Stimulated activated naive CD8-positive, alpha-beta T cell treated with anti-CD3 and anti-CD28 coated beads, Interleukin-15, Interleukin-2, amounts not matched to agents 100 U/mL and 50 U/mL, for 24 hours (primary cell): ENCODE measurements at regions not wholly inside any gene's neighbourhood (a gene's known extent, or its start where the extent isn't known, plus 50 kb on each side); places are given as distances from the start of the nearest gene placed in this dataset.
"Not testable (repeated sequence)": the region's sequence is repeated elsewhere in the genome, so short reads cannot be mapped to it uniquely, and the experiment has no call there.

Experiments used
- ATAC-seq: fragments of 150-1000 bp; cut with Tn5 transposase; one replicate; pipeline ENCODE4 v1.10.0; 2021
- DNase-seq: peaks from one replicate; pipeline ENCODE4 v3.0.0; 2021

DNA sequence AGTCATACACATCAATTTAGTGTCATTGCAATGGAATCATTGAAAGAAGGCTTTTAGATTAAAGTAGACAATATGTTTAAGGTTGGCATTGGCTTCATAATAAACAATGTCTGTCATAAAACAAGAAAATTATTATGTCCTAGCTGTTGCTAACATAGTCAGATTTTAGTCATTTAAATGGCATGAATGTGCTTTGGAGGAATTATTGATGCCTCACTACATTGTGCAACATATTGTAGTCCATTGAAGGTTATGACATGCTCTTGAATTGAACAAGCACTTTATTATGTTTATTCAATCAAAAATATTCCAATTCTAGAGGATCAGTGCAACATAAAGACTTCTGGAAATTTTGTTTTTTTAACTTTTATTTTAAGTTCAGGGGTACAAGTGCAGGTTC lies 489.8 kb upstream of the AMOT start:
- DNase-seq: no peak

DNA sequence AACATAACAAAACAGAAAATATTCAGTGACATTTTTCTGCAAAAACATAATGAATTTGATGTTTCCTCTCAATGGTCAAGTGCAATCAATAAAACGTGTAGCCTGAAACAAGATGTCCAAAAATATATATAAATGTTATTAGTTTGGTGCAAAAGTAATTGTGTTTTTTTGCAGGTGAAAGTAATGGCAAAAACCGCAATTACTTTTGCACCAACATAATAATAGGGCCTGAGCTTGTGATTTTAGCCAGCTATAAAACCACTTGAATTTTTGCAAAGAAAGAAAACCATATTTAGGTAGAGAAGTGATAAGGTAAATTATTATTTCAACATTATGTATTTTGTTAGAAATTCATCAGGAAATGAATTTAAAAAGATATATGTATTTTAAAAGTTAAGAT lies 475.3 kb upstream of the AMOT start:
- DNase-seq: no peak

More for the DNA sequence above, 489.8 kb upstream of the AMOT start:
- no peak for ATAC-seq

DNA sequence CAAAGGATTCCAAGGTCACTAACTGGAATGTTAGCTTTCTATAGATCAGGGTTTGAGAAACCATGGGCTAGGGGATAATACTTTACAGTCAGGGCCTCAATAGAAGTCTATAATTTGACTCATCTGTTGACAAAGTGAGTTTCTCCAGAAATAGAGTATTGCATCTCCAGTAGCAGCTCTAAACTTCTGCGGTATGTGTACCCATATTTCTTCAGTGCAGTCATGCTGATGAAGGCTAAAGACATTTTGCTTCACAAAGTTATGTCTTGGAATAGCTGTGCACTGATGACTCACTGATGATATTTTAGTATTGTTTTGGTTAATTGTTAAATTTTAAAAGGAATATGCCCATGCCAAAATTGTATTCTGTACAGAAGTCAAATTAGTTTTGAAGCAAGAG lies 464.9 kb upstream of the AMOT start:
- ATAC-seq: no peak
- DNase-seq: no peak

More for the DNA sequence above, 475.3 kb upstream of the AMOT start:
- ATAC-seq: no peak

DNA sequence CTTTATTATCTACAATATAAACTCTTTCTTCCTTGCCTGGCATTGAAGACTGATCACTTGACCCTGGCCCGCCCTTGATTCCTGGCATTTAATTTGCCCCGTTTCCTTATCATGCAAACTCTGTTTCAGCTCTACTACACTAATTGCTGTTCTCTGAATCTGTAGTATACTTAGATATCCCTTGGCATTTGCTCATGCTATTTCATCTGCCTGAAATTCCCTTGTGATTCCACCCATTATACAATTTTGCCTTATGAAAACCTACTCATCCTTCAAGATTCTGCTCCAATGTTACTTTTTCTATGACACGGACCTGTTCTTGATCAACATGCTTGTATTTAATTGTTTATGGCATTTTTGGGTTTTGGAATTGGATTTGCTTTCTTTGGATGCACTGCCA lies 459.9 kb upstream of the AMOT start:
- ATAC-seq: no peak

DNA sequence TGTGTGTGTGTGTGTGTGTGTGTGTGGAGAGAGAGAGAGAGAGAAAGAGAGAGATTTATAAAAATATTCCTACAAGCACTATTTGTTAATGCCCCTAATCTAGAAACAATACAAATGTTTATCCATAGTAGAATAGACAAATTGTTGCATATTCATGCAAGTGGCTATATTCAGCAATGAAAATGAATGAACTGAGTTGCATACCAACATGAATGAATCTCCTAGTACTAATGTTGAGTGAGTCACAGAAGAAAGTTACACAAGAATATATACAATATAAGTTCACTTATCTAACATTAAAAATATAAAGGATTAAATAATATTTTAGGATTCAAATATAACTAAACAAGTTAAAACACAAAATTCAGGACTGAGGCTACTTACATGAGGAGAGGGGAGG lies 456.8 kb upstream of the AMOT start:
- DNase-seq: no peak
- ATAC-seq: no peak

More for the DNA sequence above, 459.9 kb upstream of the AMOT start:
- DNase-seq: no peak

DNA sequence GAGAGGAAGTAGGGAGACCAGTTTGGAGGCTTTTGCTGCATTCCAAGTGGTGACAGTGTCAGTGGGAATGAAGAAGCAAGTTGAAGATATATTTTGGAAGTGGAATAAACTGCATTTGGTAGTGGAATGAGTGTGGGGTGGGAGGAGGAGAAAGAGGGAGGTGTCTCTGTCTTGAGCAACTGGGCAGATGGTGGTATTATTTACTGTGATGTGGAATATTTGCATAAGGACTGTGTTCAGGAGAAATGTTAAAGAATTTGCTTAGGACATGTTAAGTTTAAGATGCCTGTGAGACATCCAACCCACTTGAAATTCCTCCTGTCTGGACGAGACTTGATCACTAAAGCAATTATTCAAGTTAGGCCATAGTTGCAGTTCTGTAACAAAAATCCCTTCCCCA lies 448.9 kb upstream of the AMOT start:
- ATAC-seq (no peak), DNase-seq (no peak)

DNA sequence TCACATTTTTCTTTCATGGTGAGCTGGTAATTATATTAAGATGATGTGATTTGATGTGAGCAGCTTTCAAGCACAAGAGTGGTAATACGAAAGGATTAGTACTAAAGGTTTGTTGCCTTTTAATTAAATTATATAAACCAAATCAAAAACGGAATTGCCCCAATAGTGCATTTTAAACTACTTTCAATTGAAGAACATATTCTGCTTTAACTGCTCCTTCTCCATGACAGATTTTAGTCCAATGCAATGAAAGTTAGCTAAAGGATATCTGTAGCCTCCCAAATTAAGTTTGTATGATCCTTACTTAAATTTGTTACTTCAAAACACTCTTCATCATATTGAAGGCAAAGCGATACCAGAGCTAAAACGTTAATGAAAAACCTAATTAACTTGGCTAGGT lies 447.1 kb upstream of the AMOT start:
- ATAC-seq (no peak), DNase-seq (no peak)

DNA sequence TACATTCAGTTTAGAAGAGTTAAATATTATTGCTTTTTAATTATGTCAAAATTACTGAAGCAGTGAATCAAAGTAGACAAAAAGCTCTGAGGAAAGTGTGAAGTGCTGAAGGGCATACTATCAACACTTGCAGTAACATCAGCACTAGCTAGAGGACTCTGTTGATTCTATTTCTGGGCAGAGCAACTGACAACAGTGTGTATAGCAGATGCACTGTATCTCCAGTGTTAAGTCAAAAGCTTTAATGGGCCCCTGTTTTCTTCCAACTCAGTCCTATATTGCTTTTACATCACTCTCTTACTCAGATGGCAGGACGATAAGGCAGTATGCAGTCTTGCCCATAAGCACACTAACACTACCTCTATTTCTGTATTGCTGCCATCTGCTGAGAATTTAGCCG lies 435.2 kb upstream of the AMOT start:
- ATAC-seq (no peak), DNase-seq (no peak)

DNA sequence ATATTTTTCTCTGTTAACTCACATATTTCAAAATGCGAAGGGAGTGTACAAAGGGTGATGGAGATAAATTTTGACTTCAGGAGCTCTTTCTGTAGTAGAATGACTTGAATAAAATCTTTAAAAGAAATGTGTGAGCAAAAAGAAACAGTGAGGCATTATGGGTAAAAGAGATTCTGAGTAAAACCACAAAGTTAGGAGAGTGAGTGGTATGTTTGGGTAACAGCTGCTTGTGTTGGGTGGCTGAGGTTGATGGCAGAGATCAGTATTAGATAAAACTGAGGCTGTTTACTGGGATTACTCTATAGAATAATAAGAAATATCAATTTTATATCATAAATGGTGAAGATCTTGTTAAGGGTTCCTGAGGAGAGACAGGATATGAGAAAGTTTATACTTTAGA lies 434.2 kb upstream of the AMOT start:
- ATAC-seq: no peak

DNA sequence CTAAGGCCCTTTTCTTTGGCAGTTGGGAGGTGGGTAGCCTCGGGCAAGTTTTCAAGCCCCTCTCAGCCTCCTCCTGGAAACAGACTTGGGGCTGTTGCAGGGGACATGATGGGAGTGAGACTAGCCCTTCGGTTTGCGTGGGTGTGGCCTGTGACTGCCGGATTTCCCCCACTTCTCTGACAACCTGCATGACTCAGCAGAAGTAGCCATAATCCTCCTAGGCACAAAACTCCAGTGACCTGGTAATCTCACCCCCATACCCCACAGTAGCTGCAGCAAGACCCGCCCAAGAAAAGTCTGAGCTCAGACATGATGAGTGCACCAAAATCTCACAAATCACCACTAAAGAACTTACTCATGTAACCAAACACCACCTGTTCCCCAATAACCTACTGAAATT lies 433.7 kb upstream of the AMOT start:
- ATAC-seq (no peak), DNase-seq (no peak)

More for the DNA sequence above, 434.2 kb upstream of the AMOT start:
- DNase-seq: no peak

DNA sequence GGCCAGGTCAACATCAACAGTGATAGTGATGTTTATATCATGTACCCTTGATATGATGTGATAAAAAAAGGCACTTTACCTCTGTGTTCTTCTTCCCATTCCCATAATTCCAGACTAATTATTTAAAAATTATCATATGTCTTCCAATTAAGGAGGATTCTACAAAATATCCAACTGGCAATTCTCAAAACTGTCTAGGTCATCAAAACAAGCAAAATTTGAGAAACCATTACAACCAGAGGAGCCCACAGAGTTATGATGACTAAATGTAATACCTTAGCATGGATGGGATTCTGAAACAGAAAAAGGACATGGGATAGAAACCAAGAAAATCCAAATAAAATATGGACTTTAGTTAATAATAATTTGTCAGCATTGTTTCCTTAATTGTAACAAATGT lies 428.6 kb upstream of the AMOT start:
- ATAC-seq (no peak), DNase-seq (no peak)

DNA sequence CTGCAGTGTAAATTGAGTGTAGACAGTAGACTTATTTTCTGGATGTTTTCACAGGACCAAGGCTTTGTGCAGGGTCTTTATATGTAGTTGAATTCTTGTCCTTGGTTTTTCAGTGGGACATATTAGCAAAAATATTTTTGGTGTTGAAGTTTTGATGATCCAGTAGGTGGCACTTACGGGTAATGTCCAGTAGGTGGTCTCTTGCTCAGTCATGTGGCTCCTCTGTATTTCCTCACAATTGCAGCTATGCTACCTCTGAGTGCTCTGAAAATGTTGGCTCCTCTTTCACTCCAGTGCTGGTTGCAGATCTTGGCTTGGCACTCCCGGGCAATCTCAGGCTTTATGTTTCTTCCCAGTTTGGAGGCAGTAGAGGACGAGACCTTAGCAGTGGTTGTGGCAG lies 419.8 kb upstream of the AMOT start:
- DNase-seq (no peak), ATAC-seq (no peak)

DNA sequence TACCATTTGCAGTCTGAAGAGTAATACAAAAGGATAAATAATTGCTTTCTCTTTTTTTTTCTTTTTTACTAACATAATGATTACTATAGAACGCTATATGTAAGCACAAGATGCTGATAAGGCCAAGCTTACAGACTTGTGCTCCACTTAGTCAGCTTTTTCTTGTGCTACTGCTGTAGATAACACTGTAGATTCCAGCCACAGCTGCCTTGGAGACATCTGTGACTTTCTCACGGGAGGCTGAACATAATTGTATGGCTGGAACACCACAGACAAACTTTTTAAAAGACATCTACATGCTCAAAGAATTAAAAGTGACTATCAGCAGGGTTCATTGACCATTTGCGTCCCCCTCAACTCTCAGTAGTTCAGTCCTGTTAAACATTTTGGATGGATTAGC lies 381.7 kb upstream of the AMOT start:
- DNase-seq: no peak
- no peak for ATAC-seq

DNA sequence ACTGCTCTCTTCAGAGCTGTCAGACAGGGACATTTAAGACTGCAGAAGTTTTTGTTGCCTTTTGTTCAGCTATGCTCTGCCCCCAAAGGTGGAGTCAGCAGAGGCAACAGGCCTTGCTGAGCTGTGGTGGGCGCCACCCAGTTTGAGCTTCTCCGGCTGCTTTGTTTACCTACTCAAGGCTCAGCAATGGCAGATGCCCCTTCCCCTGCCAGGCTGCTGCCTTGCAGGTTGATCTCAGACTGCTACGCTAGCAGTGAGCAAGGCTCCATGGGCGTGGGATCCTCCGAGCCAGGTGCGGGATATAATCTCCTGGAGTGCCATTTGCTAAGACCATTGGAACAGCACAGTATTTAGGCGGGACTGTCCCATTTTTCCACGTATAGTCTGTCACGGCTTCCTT lies 371.4 kb upstream of the AMOT start:
- DNase-seq: no peak
- no peak for ATAC-seq

DNA sequence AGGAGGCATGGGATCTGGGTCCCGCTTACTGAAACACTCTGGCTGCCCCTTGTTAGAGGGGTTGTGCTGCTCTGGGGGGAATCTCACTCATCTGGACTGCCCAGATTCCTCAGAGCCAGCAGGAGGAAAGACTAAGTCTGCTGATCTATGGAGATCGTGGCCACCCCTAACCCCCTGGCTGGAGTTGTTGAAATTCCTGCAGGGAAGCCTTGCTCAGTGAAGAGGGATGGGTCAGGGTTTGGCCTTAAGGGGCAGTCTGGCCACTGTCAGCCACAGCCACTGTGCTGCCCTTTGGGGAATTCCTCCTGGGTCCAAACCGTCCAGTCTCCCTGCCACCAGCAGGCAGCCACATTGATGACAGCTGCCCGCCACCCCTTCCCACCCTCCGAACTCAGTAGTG lies 362.0 kb upstream of the AMOT start:
- DNase-seq (no peak), ATAC-seq (no peak)

DNA sequence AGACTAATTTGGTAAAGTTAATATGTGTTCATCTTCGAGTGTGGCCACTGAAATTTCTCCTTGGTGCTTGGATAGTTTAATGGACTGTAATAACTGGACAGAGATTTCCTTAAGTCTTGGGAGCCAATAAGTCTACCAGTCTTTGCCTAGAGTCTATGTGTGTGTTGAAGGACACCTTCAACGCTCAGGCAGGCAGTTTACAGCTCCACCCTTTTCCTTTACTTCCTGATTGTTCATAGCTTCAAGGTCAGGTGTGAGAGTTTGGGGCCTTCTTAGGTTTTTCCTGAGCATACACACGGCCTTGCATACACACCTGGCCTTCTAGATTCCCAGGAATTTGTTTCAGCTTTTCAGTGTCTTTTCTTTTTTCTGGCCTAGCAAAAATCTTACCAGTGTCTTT lies 355.3 kb upstream of the AMOT start:
- no peak for DNase-seq
- no peak for ATAC-seq

DNA sequence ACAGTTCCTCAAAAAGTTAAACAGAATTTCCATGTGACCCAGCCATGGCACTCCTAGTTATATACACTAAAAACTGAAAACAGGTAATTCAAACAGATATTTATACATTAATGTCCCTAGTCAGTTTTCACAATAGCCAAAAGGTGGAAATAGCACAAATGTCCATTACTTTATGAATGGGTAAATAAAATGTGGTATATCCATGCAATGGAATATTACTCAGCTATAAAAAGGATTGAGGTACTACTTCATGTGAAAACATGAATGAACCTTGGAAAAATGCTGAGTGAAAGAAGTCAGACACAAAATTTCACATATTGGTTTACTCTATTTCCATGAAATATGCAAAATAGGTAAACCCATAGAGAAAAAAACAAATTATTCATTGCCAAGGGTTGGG lies 351.8 kb upstream of the AMOT start:
- ATAC-seq (no peak), DNase-seq (no peak)

DNA sequence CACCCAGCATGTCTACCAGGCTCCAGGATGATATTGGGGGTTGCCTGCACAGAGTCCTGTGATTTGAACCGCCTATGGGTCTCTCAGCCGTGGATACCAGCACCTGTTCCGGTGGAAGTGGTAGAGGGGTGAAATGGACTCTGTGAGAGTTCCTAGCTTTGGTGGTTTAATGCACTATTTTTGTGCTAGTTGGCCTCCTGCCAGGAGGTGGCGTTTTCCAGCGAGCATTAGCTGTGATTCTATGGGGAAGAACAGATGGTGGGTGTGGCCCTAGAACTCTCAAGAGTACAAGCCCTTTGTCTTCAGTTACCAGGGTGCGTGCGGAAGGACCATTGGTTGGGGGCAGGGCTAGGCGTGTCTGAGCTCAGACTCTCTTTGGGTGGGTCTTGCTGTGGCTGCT lies 316.9 kb upstream of the AMOT start:
- no peak for ATAC-seq
- DNase-seq: no peak

DNA sequence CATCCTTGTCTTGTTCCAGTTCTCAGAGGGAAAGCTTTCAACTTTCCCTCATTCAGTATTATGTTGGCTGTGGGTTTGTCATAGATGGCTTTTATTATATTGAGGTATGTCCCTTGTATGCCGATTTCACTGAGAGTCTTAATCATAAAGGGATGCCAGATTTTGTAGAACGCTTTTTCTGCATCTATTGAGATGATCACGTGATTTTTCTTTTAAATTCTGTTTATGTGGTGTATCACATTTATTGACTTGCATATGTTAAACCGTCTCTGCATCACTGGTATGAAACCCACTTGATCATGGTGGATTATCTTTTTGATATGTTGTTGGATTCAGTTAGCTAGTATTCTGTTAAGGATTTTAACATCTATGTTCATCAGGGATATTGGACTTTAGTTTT lies 313.7 kb upstream of the AMOT start:
- ATAC-seq, DNase-seq: not testable (repeated sequence)

DNA sequence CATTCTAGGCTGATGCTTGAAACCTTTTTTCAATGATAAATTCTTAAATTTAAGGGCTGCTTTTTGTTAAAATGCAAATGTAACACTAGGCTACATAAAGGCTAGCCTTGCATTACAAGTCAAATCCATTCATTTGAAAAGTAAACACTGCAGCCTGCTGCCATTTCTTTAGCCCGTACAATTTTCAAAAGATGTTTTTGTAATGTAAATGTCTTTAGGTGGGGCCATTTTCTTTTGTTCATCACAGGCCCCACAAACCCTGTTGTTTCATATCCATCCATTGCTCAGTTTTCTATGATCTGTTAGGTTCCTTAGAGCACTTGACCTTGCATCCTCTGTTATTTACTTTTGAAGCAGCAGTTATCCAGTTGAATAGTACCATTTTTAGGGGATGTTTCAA lies 296.2 kb upstream of the AMOT start:
- no peak for ATAC-seq
- no peak for DNase-seq

DNA sequence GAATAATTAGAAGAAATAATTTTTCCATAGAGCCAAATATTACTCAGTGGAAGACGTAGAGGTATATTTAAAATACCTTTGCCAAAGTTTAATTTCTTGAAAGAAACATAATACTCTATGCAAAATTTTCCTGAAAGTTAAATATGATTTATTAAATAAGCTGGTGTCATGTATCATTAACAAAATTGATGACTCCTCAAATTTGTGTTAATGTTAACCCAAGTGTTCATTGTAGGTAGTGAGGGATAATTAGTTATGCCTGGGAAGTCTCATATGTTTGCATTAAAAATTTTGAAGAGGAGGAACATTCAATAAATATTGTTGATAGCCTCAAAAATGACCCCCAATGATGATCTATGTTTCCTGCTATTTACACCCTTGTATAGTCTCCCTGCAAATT lies 292.7 kb upstream of the AMOT start:
- no peak for ATAC-seq

DNA sequence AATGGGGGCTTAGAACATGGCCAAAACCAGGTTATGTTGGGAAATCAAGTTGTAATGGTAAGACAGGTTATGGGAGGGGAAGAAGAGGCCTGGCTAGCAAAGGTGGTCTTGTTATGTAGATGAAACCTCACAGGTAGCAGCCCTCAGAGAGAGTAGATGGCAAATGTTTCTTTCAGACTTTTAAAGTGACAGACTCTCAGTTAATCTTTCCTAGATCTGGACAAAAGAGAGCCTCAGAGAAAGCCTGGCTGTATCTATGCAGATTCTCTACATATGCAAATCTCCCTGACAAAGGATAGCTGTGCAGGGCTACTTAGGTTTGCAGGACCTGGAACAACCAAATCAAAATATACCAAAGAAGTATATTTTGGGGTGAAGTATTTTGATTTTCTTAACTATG lies 284.1 kb upstream of the AMOT start:
- no peak for ATAC-seq
- DNase-seq: no peak

More for the DNA sequence above, 292.7 kb upstream of the AMOT start:
- DNase-seq: no peak

DNA sequence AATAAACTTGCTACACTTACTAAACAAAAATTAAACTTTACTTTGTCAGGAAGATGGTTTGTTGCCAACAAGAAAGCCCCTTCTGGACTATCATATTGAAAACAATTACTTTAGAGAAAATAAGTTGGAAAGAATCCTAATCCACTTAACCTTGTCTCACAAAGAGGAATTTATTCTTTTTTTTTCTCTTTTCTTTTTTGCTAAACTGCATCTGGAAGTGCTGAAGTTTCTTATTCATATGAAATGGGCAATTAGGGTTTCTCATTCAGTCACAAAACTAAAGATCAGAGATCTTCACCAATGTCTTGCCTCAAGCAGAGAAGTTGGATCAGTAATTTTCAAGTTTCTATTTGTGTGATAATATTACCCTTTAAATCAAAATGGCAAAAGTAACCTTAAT lies 234.9 kb upstream of the AMOT start:
- DNase-seq (no peak), ATAC-seq (no peak)

DNA sequence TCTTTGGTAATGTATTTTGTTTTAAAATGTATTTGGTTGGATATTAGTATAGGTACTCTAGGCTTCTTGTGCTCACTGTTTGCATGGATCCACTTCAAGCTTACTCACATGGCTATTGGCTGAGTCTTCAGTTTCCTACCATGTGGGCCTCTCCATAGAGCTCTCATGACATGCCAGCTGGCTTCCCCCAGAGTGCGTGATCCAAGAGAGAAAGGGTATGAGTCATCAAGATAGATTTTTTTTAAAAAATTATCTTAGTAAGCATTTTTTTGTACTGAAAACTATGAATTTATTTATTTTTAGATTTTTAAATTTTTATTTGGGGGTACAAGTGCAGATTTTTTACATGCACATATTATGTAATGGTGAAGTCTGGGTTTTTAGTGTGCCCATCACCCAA lies 219.1 kb upstream of the AMOT start:
- ATAC-seq (no peak), DNase-seq (no peak)

DNA sequence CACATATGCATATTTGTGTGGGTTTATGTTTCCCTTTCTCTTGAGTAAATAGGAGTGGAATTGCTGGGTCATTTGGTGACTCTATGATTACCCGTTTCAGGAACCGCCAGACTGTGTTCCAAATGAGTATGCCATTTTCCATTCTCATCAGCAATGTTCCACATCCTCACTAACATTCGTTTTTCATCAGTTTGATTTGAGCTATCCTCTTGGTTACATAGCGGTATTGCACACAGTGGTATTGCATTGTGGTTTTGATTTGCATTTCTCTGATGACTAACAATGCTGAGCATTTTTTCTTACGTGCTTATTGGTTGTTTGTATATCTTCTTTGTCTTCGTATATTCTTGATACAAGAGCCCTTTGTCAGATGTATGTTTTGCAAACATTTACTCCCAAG lies 218.0 kb upstream of the AMOT start:
- ATAC-seq: no peak
- DNase-seq: no peak

DNA sequence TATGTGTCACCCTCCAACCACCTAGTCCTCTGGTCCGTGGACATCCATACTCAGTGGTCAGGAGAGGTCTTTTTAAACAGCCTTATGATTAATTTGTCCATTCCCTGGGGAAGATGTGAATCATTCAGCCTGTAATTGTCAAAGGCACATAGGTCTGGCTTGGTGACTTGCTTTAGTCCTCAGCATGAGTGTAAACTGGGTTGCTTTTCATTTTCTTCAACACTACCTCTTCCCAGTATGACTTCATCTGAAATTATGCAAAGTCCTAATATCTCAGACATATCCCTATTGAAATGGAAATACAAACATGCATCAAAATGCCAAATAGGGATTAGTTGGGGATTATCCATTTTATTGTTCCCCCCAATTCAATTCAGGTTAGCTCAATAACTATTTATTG lies 208.3 kb upstream of the AMOT start:
- no peak for ATAC-seq
- no peak for DNase-seq
